SK-N-SH treated with all-trans-retinoic acid at 6 μM for 48 hours (cell line): ENCODE measurements at regions not wholly inside any gene's neighbourhood (a gene's known extent, or its start where the extent isn't known, plus 50 kb on each side); places are given as distances from the start of the nearest gene placed in this dataset.
"Not testable (repeated sequence)": the region's sequence is repeated elsewhere in the genome, so short reads cannot be mapped to it uniquely, and the experiment has no call there.

ENCODE experiments used
- ATAC-seq: fragments of 200-7000 bp; cut with Tn5 transposase; 3 replicates; pipeline ENCODE4 v1.9.1; 2020; ENCODE audit warnings: mild to moderate bottlenecking, moderate library complexity
- ARNTL ChIP-seq: fragments of 450-650 bp; formaldehyde crosslinking; IDR thresholded peaks from 2 replicates; pipeline ENCODE4 v1.5.0; 2020; ENCODE audit warnings: low read depth, mild to moderate bottlenecking, moderate library complexity, borderline replicate concordance
- BACH2 ChIP-seq: fragments of 250-450 bp; sonication (Bioruptor Pico); IDR thresholded peaks from 2 replicates; pipeline ENCODE4 v1.9.0; 2021; ENCODE audit warnings: mild to moderate bottlenecking, borderline replicate concordance
- CSDC2 ChIP-seq: fragments of 250-450 bp; sonication (Bioruptor Pico); IDR thresholded peaks from 2 replicates; pipeline ENCODE4 v1.5.0; 2020; ENCODE audit warnings: mild to moderate bottlenecking, moderate library complexity
- ESRRG ChIP-seq: fragments of 250-450 bp; sonication (Bioruptor Pico); IDR thresholded peaks from 2 replicates; pipeline ENCODE4 v1.6.1; 2021; ENCODE audit warnings: mild to moderate bottlenecking
- GLIS3 ChIP-seq: fragments of 250-450 bp; sonication (Bioruptor Pico); IDR thresholded peaks from 2 replicates; pipeline ENCODE4 v1.5.0; 2020; ENCODE audit warnings: mild to moderate bottlenecking, moderate library complexity
- ISL1 ChIP-seq: fragments of 250-450 bp; sonication (Bioruptor Pico); IDR thresholded peaks from 2 replicates; pipeline ENCODE4 v2.1.2; 2022; ENCODE audit warnings: mild to moderate bottlenecking, moderate library complexity
- OSR1 ChIP-seq: fragments of 250-450 bp; sonication (Bioruptor Pico); IDR thresholded peaks from 2 replicates; pipeline ENCODE4 v1.8.0; 2022; ENCODE audit warnings: moderate library complexity, mild to moderate bottlenecking, inconsistent platforms
- PPARA ChIP-seq: fragments of 250-450 bp; sonication (Bioruptor Pico); IDR thresholded peaks from 2 replicates; pipeline ENCODE4 v1.5.0; 2020; ENCODE audit warnings: mild to moderate bottlenecking, borderline replicate concordance
- TCF4 ChIP-seq: fragments of 250-450 bp; sonication (Bioruptor Pico); IDR thresholded peaks from 2 replicates; pipeline ENCODE4 v1.8.0; 2021; ENCODE audit warnings: mild to moderate bottlenecking, moderate library complexity, borderline replicate concordance
- ZC3H10 ChIP-seq: fragments of 250-450 bp; sonication (Bioruptor Pico); IDR thresholded peaks from 2 replicates; pipeline ENCODE4 v1.5.1; 2021; ENCODE audit warnings: mild to moderate bottlenecking, moderate library complexity
- ZFP3 ChIP-seq: fragments of 250-450 bp; sonication (Bioruptor Pico); IDR thresholded peaks from 2 replicates; pipeline ENCODE4 v1.5.0; 2020; ENCODE audit warnings: mild to moderate bottlenecking, moderate library complexity
- ZNF565 ChIP-seq: fragments of 450-650 bp; formaldehyde crosslinking; conservative IDR thresholded peaks from 2 replicates; pipeline ENCODE4 v1.5.0; 2020; ENCODE audit warnings: low read depth, mild to moderate bottlenecking, moderate library complexity
- ZNF8 ChIP-seq: fragments of 450-650 bp; formaldehyde crosslinking; IDR thresholded peaks from 2 replicates; pipeline ENCODE4 v1.5.0; 2020; ENCODE audit warnings: mild to moderate bottlenecking, moderate library complexity
- TF ChIP-seq, protein P1 (sequence below): fragments of 250-450 bp; sonication (Bioruptor Pico); IDR thresholded peaks from 2 replicates; pipeline ENCODE4 v1.5.1; 2021; ENCODE audit warnings: mild to moderate bottlenecking, moderate library complexity
- TF ChIP-seq, protein P2 (sequence below): fragments of 250-450 bp; sonication (Bioruptor Pico); IDR thresholded peaks from 2 replicates; pipeline ENCODE4 v1.5.1; 2020; ENCODE audit warnings: low read depth, mild to moderate bottlenecking, moderate library complexity
- TF ChIP-seq, protein P3 (sequence below): fragments of 250-450 bp; sonication (Bioruptor Pico); IDR thresholded peaks from 2 replicates; pipeline ENCODE4 v1.8.0; 2020; ENCODE audit warnings: mild to moderate bottlenecking, moderate library complexity, borderline replicate concordance
- TF ChIP-seq, protein P4 (sequence below): fragments of 250-450 bp; sonication (Bioruptor Pico); IDR thresholded peaks from 2 replicates; pipeline ENCODE4 v1.8.0; 2021; ENCODE audit warnings: low read depth, mild to moderate bottlenecking, moderate library complexity, borderline replicate concordance
- TF ChIP-seq, protein P5 (sequence below): fragments of 250-450 bp; sonication (Bioruptor Pico); IDR thresholded peaks from 2 replicates; pipeline ENCODE4 v1.5.0; 2020; ENCODE audit warnings: mild to moderate bottlenecking, moderate library complexity

DNA sequence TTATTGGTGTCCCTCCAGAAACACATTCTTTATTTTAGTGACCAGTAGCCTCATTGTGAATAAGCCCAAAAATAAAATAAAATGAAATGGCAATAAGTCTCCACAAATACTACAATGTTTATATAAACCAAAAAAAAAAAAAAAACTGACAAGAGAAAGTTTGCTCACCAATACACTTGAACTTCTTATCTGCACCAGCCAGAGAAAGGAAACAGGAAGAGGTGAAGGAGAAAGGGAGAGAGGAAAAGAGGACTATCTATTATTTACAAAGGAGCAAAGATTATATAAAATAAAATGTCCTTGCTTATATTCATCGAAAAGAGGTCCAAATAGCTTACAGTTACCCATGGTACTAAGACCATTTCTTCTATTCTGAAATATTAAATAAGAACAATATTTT, 176.4 kb upstream of the CCNG1 start:
- ATAC-seq, result no peak
- TF ChIP-seq OSR1 (CRISPR knock-in tag), result no peak
- no peak for TF ChIP-seq BACH2 (CRISPR knock-in tag)
- no peak for TF ChIP-seq TCF4 (CRISPR knock-in tag)
- TF ChIP-seq ARNTL, result no peak
- no peak for TF ChIP-seq PPARA (CRISPR knock-in tag)
- no peak for TF ChIP-seq ESRRG (CRISPR knock-in tag)
- no peak for TF ChIP-seq ZNF8 (CRISPR knock-in tag)
- no peak for TF ChIP-seq ZC3H10 (CRISPR knock-in tag)
- no peak for TF ChIP-seq ISL1 (CRISPR knock-in tag)

DNA sequence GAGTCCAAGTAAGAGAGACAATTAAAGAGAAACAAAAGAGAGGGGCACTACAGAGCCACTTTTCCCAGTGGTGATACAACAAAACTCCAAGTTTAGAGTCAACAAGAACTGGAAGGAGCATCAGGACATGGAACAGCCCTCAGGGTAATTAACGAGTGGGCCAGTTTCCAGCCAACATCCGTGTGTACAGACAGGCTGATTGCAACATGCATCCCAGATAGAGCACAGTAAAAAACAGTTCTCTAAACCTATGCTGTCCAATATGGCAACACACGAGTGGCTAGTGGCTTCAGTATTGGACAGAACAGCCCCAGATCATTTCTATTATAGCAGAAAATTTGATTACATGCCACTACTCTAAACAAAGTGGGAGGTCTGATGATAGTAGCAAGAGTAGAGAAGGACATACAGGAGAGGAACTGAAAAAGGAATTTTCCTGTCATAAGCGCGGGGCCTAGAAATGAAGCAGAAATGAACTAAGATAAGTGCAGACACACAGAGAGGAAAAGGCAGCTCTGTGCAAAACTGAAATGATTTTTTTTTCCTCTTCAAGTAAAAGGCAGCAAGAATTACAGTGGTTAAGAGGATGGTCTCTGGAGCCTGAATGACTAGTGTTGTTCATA, 175.6 kb upstream of the CCNG1 start:
- no peak for TF ChIP-seq ZNF8 (CRISPR knock-in tag)
- TF ChIP-seq, protein P1, sequence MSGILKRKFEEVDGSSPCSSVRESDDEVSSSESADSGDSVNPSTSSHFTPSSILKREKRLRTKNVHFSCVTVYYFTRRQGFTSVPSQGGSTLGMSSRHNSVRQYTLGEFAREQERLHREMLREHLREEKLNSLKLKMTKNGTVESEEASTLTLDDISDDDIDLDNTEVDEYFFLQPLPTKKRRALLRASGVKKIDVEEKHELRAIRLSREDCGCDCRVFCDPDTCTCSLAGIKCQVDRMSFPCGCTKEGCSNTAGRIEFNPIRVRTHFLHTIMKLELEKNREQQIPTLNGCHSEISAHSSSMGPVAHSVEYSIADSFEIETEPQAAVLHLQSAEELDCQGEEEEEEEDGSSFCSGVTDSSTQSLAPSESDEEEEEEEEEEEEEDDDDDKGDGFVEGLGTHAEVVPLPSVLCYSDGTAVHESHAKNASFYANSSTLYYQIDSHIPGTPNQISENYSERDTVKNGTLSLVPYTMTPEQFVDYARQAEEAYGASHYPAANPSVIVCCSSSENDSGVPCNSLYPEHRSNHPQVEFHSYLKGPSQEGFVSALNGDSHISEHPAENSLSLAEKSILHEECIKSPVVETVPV (CRISPR knock-in tag), result no peak
- no peak for TF ChIP-seq ISL1 (CRISPR knock-in tag)
- TF ChIP-seq ZNF565, result no peak
- no peak for TF ChIP-seq ZFP3 (CRISPR knock-in tag)
- TF ChIP-seq OSR1 (CRISPR knock-in tag), result no peak
- TF ChIP-seq CSDC2, result no peak
- no peak for TF ChIP-seq GLIS3
- no peak for ATAC-seq

DNA sequence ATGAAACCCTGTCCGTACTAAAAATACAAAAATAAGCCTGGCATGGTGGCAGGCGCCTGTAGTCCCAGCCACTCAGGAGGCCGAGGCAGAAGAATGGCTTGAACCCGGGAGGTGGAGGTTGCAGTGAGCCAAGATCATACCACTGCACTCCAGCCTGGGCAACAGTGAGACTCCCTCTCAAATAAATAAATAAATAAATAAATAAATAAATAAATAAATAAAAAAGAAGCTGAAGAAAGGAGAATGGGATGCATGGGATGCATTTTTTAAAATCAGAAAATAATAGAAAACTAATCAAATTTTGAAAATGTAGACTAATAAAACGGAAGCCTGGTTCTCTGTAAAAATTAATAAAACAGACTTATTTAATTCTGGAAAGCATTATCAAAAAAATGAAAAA, 171.1 kb upstream of the CCNG1 start:
- ATAC-seq, result not testable (repeated sequence)

DNA sequence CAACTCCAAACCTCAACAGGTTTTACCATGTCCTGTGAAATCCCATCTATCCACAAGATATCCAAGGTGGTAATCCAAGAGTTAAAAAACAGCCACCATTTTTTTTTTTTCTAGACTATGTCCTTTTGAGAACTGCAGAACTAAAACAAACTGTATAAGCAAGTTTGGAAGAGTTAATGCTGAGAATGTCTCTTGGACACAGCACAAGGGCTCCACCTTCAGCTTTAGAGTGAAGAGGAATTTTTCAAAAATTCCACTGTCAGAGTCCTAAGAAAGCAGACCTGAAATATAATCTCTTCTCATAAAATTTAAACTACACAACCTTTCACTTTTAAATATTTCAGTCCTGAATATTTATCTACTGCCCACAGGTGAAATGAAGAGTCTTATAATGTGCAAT, 167.8 kb upstream of the CCNG1 start:
- peak; percentile 85 for ATAC-seq
- TF ChIP-seq, protein P1 (CRISPR knock-in tag), result no peak
- TF ChIP-seq, protein P2, sequence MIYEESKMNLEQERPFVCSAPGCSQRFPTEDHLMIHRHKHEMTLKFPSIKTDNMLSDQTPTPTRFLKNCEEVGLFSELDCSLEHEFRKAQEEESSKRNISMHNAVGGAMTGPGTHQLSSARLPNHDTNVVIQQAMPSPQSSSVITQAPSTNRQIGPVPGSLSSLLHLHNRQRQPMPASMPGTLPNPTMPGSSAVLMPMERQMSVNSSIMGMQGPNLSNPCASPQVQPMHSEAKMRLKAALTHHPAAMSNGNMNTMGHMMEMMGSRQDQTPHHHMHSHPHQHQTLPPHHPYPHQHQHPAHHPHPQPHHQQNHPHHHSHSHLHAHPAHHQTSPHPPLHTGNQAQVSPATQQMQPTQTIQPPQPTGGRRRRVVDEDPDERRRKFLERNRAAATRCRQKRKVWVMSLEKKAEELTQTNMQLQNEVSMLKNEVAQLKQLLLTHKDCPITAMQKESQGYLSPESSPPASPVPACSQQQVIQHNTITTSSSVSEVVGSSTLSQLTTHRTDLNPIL (CRISPR knock-in tag), result no peak
- TF ChIP-seq BACH2 (CRISPR knock-in tag) (no peak), ZNF565 (no peak), OSR1 (CRISPR knock-in tag) (no peak), ZC3H10 (CRISPR knock-in tag) (no peak), ISL1 (CRISPR knock-in tag) (no peak), ZFP3 (CRISPR knock-in tag) (no peak)
- TF ChIP-seq, protein P3, sequence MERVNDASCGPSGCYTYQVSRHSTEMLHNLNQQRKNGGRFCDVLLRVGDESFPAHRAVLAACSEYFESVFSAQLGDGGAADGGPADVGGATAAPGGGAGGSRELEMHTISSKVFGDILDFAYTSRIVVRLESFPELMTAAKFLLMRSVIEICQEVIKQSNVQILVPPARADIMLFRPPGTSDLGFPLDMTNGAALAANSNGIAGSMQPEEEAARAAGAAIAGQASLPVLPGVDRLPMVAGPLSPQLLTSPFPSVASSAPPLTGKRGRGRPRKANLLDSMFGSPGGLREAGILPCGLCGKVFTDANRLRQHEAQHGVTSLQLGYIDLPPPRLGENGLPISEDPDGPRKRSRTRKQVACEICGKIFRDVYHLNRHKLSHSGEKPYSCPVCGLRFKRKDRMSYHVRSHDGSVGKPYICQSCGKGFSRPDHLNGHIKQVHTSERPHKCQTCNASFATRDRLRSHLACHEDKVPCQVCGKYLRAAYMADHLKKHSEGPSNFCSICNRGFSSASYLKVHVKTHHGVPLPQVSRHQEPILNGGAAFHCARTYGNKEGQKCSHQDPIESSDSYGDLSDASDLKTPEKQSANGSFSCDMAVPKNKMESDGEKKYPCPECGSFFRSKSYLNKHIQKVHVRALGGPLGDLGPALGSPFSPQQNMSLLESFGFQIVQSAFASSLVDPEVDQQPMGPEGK (CRISPR knock-in tag), result no peak
- TF ChIP-seq, protein P4, sequence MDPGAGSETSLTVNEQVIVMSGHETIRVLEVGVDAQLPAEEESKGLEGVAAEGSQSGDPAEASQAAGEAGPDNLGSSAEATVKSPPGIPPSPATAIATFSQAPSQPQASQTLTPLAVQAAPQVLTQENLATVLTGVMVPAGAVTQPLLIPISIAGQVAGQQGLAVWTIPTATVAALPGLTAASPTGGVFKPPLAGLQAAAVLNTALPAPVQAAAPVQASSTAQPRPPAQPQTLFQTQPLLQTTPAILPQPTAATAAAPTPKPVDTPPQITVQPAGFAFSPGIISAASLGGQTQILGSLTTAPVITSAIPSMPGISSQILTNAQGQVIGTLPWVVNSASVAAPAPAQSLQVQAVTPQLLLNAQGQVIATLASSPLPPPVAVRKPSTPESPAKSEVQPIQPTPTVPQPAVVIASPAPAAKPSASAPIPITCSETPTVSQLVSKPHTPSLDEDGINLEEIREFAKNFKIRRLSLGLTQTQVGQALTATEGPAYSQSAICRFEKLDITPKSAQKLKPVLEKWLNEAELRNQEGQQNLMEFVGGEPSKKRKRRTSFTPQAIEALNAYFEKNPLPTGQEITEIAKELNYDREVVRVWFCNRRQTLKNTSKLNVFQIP (CRISPR knock-in tag), result no peak
- TF ChIP-seq, protein P5, sequence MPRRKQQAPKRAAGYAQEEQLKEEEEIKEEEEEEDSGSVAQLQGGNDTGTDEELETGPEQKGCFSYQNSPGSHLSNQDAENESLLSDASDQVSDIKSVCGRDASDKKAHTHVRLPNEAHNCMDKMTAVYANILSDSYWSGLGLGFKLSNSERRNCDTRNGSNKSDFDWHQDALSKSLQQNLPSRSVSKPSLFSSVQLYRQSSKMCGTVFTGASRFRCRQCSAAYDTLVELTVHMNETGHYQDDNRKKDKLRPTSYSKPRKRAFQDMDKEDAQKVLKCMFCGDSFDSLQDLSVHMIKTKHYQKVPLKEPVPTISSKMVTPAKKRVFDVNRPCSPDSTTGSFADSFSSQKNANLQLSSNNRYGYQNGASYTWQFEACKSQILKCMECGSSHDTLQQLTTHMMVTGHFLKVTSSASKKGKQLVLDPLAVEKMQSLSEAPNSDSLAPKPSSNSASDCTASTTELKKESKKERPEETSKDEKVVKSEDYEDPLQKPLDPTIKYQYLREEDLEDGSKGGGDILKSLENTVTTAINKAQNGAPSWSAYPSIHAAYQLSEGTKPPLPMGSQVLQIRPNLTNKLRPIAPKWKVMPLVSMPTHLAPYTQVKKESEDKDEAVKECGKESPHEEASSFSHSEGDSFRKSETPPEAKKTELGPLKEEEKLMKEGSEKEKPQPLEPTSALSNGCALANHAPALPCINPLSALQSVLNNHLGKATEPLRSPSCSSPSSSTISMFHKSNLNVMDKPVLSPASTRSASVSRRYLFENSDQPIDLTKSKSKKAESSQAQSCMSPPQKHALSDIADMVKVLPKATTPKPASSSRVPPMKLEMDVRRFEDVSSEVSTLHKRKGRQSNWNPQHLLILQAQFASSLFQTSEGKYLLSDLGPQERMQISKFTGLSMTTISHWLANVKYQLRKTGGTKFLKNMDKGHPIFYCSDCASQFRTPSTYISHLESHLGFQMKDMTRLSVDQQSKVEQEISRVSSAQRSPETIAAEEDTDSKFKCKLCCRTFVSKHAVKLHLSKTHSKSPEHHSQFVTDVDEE (CRISPR knock-in tag), result no peak
